ENCODE measurements at regions not wholly inside any gene's neighbourhood (a gene's known extent, or its start where the extent isn't known, plus 50 kb on each side); places are given as distances from the start of the nearest gene placed in this dataset.

GRCh38 chr13:79904581-79904980 is 423.6 kb downstream of the NDFIP2 start:
- H3K4me2 ChIP-seq (ENCODE audit: control insufficient read depth, extremely low read depth, insufficient read depth, low read depth, low read length): no peak overlapping the region

GRCh38 chr13:79901336-79901735 is 420.4 kb downstream of the NDFIP2 start:
- DNase-seq (ENCODE audit: low read depth, low spot score): no peak

More at GRCh38 chr13:79904581-79904980, 423.6 kb downstream of the NDFIP2 start:
- no peak for FAIRE-seq
- TF ChIP-seq EZH2 (IDR thresholded peaks at IDR 0.05; ENCODE audit: low read length): no peak
- TF ChIP-seq, protein P1, sequence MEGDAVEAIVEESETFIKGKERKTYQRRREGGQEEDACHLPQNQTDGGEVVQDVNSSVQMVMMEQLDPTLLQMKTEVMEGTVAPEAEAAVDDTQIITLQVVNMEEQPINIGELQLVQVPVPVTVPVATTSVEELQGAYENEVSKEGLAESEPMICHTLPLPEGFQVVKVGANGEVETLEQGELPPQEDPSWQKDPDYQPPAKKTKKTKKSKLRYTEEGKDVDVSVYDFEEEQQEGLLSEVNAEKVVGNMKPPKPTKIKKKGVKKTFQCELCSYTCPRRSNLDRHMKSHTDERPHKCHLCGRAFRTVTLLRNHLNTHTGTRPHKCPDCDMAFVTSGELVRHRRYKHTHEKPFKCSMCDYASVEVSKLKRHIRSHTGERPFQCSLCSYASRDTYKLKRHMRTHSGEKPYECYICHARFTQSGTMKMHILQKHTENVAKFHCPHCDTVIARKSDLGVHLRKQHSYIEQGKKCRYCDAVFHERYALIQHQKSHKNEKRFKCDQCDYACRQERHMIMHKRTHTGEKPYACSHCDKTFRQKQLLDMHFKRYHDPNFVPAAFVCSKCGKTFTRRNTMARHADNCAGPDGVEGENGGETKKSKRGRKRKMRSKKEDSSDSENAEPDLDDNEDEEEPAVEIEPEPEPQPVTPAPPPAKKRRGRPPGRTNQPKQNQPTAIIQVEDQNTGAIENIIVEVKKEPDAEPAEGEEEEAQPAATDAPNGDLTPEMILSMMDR (optimal IDR thresholded peaks at IDR 0.05 in 1 of 3, IDR thresholded peaks at IDR 0.05 in 1 of 3, conservative IDR thresholded peaks at IDR 0.05 in 1 of 3; ENCODE audit: extremely low read depth in 1 of 3, insufficient read depth in 2 of 3, low read length in 3 of 3): no peak
- Histone ChIP-seq H3K36me3 (ENCODE audit: control insufficient read depth in 2 of 2, extremely low read depth in 1 of 2, insufficient read depth in 2 of 2, low read length in 2 of 2) (no peaks in the 10 kb centered on the region), H4K20me1 (ENCODE audit: control insufficient read depth, extremely low read depth, insufficient read depth, low read length) (no peaks in the 10 kb centered on the region), H3K4me1 (ENCODE audit: control insufficient read depth, extremely low read depth, insufficient read depth, low read length) (peaks cover 3% of the 10 kb centered on the region), H3K79me2 (ENCODE audit: control insufficient read depth, insufficient read depth, low read length) (no peaks in the 10 kb centered on the region), H3K27ac (ENCODE audit: control insufficient read depth, insufficient read depth, low read length) (no peak overlapping the region), H2AFZ (ENCODE audit: control insufficient read depth, low read length) (peak overlapping the region; percentile 15), H3K9ac (ENCODE audit: control insufficient read depth, extremely low read depth, insufficient read depth, low read length) (no peak overlapping the region), H3K4me3 (ENCODE audit: control insufficient read depth in 2 of 3, extremely low read depth in 1 of 3, insufficient read depth in 2 of 3, low read depth in 1 of 3, low read length in 3 of 3) (no peak overlapping the region), H3K9me1 (ENCODE audit: control insufficient read depth, extremely low read depth, insufficient read depth, low read length) (no peaks in the 10 kb centered on the region), H3K9me3 (ENCODE audit: control insufficient read depth, low read depth, low read length) (no peaks in the 10 kb centered on the region), H3K27me3 (ENCODE audit: control insufficient read depth, extremely low read depth, insufficient read depth, low read length) (no peaks in the 10 kb centered on the region)
- DNase-seq (ENCODE audit: low read depth, low spot score): no peak
- dilution Hi-C loops (cut with MboI; ENCODE audit: extremely low pct_ligation_motif_present, low sequenced_read_pairs): no loop called here

More at GRCh38 chr13:79901336-79901735, 420.4 kb downstream of the NDFIP2 start:
- Histone ChIP-seq H3K79me2 (ENCODE audit: control insufficient read depth, insufficient read depth, low read length) (no peaks in the 10 kb centered on the region), H3K4me3 (ENCODE audit: control insufficient read depth in 2 of 3, extremely low read depth in 1 of 3, insufficient read depth in 2 of 3, low read depth in 1 of 3, low read length in 3 of 3) (no peak overlapping the region), H4K20me1 (ENCODE audit: control insufficient read depth, extremely low read depth, insufficient read depth, low read length) (no peaks in the 10 kb centered on the region), H3K4me1 (ENCODE audit: control insufficient read depth, extremely low read depth, insufficient read depth, low read length) (peaks cover 3% of the 10 kb centered on the region), H3K9me1 (ENCODE audit: control insufficient read depth, extremely low read depth, insufficient read depth, low read length) (no peaks in the 10 kb centered on the region), H2AFZ (ENCODE audit: control insufficient read depth, low read length) (no peak overlapping the region), H3K27me3 (ENCODE audit: control insufficient read depth, extremely low read depth, insufficient read depth, low read length) (no peaks in the 10 kb centered on the region), H3K27ac (ENCODE audit: control insufficient read depth, insufficient read depth, low read length) (no peak overlapping the region), H3K36me3 (ENCODE audit: control insufficient read depth in 2 of 2, extremely low read depth in 1 of 2, insufficient read depth in 2 of 2, low read length in 2 of 2) (no peaks in the 10 kb centered on the region), H3K4me2 (ENCODE audit: control insufficient read depth, extremely low read depth, insufficient read depth, low read depth, low read length) (no peak overlapping the region), H3K9me3 (ENCODE audit: control insufficient read depth, low read depth, low read length) (no peaks in the 10 kb centered on the region), H3K9ac (ENCODE audit: control insufficient read depth, extremely low read depth, insufficient read depth, low read length) (no peak overlapping the region)
- TF ChIP-seq, protein P1 (optimal IDR thresholded peaks at IDR 0.05 in 1 of 3, IDR thresholded peaks at IDR 0.05 in 1 of 3, conservative IDR thresholded peaks at IDR 0.05 in 1 of 3; ENCODE audit: extremely low read depth in 1 of 3, insufficient read depth in 2 of 3, low read length in 3 of 3): peak in 1 of 3 experiments; percentile 16
- TF ChIP-seq EZH2 (IDR thresholded peaks at IDR 0.05; ENCODE audit: low read length): no peak
- dilution Hi-C loops (cut with MboI; ENCODE audit: extremely low pct_ligation_motif_present, low sequenced_read_pairs): no loop called here
- FAIRE-seq: no peak

All from keratinocyte (primary cell).